GM12878 (cell line): ENCODE measurements at regions not wholly inside any gene's neighbourhood (a gene's known extent, or its start where the extent isn't known, plus 50 kb on each side); places are given as distances from the start of the nearest gene placed in this dataset.

Experiments used
- ATAC-seq: fragments of 200-7000 bp; cut with Tn5 transposase; 3 replicates; pipeline ENCODE4 v1.9.1; 2020; ENCODE audit warnings: mild to moderate bottlenecking, moderate library complexity
- BruUV-seq: library from RNA; stranded (reverse); fragments of 400-500 nt; replicated peaks from 2 replicates; lab custom pipeline; 2021; lab: Mats Ljungman, UMichigan
- CTCF ChIA-PET: fragments of 300-600 bp; sonication (Branson Sonifier 250); formaldehyde crosslinking; extraction: SDS; loops from one replicate; lab custom pipeline; 2021; ENCODE audit warnings: inconsistent platforms; lab: Yijun Ruan, JAX
- POLR2A ChIA-PET: fragments of 350-600 bp; formaldehyde crosslinking; extraction: SDS; loops from one replicate; lab custom pipeline; 2021; ENCODE audit warnings: inconsistent platforms; lab: Charles Lee
- RAD21 ChIA-PET: fragments of 300-600 bp; sonication (Branson Sonifier 250); formaldehyde crosslinking; loops from one replicate; lab custom pipeline; 2023; ENCODE audit warnings: antibody characterized with exemption; ENCODE audit not compliant: unreplicated experiment; lab: Charles Lee
- SMC1A ChIA-PET: fragments of 300-600 bp; sonication (Branson Sonifier 250); formaldehyde crosslinking; loops from one replicate; lab custom pipeline; 2023; ENCODE audit not compliant: unreplicated experiment, uncharacterized antibody; lab: Charles Lee
- DNase-seq: peaks from one replicate; pipeline ENCODE4 v3.0.0-alpha.2; 2011; ENCODE audit warnings: low read depth, low spot score
- FAIRE-seq: peaks from 3 replicates; lab custom pipeline; 2011; peaks lifted over from hg19 to GRCh38; lab: Jason Lieb, UNC
- H2AFZ ChIP-seq: 2 replicates; pipeline ENCODE4 v1.6.0; 2011; ENCODE audit warnings: low read depth, low read length, control low read depth; ENCODE audit not compliant: control insufficient read depth
- H3K27ac ChIP-seq: 2 replicates; pipeline ENCODE4 v1.5.1; 2011; ENCODE audit warnings: control low read depth; ENCODE audit not compliant: control insufficient read depth, insufficient read depth
- H3K27me3 ChIP-seq, 2 experiments: replicated peaks in 1 of 2; 2 replicates each; pipeline versions ENCODE4 v1.6.0 to v1.6.1; 2011; ENCODE audit warnings: low read length in 1 of 2; ENCODE audit not compliant: control insufficient read depth in 2 of 2, insufficient read depth in 2 of 2
- H3K36me3 ChIP-seq, 2 experiments: 2 replicates each; pipeline ENCODE4 v1.5.1; 2011; ENCODE audit warnings: low read length in 1 of 2; ENCODE audit not compliant: control insufficient read depth in 2 of 2, insufficient read depth in 2 of 2
- H3K4me1 ChIP-seq: 2 replicates; pipeline ENCODE4 v1.6.1; 2011; ENCODE audit warnings: mild to moderate bottlenecking, low read length, moderate library complexity, mixed read lengths; ENCODE audit not compliant: control insufficient read depth, insufficient read depth
- H3K4me2 ChIP-seq: 2 replicates; pipeline ENCODE4 v1.6.0; 2011; ENCODE audit warnings: control low read depth; ENCODE audit not compliant: control insufficient read depth, insufficient read depth
- H3K4me3 ChIP-seq: fragments of 200-600 bp; sonication (generic); 2 replicates; pipeline ENCODE4 v1.5.1; 2016
- H3K79me2 ChIP-seq: 2 replicates; pipeline ENCODE4 v1.6.0; 2011; ENCODE audit warnings: low read length; ENCODE audit not compliant: control insufficient read depth, insufficient read depth
- H3K9ac ChIP-seq: 2 replicates; pipeline ENCODE4 v1.8.0; 2011; ENCODE audit warnings: low read length, control low read depth, mixed read lengths; ENCODE audit not compliant: control insufficient read depth, insufficient read depth
- H3K9me3 ChIP-seq: replicated peaks from 3 replicates; pipeline ENCODE4 v1.5.1; 2011; ENCODE audit warnings: mild to moderate bottlenecking, low read length; ENCODE audit not compliant: control insufficient read depth, insufficient read depth
- H4K20me1 ChIP-seq: 2 replicates; pipeline ENCODE4 v1.6.0; 2011; ENCODE audit not compliant: control insufficient read depth, insufficient read depth
- BRCA1 ChIP-seq: IDR thresholded peaks from 2 replicates; pipeline ENCODE4 v1.6.1; 2011; ENCODE audit warnings: low read depth, low read length, improper control_type of control experiment
- CHD1 ChIP-seq: IDR thresholded peaks from 2 replicates; pipeline ENCODE4 v1.6.1; 2012; ENCODE audit warnings: low read depth, low read length, improper control_type of control experiment
- HDAC6 ChIP-seq: fragments of 200-600 bp; sonication (generic); IDR thresholded peaks from one replicate; pipeline ENCODE4 v1.8.0; 2017; ENCODE audit warnings: antibody characterized with exemption; ENCODE audit not compliant: unreplicated experiment
- MAX ChIP-seq: IDR thresholded peaks from 2 replicates; pipeline ENCODE4 v1.6.1; 2012; ENCODE audit warnings: low read depth, low read length, improper control_type of control experiment
- NR2C1 ChIP-seq: fragments of 450-650 bp; IDR thresholded peaks from 2 replicates; pipeline ENCODE4 v1.6.1; 2017; ENCODE audit warnings: antibody characterized with exemption, mild to moderate bottlenecking, moderate library complexity
- SKIL ChIP-seq: fragments of 450-650 bp; IDR thresholded peaks from 2 replicates; pipeline ENCODE4 v1.6.1; 2017; ENCODE audit warnings: mild to moderate bottlenecking, low read depth, inconsistent platforms; ENCODE audit not compliant: poor library complexity, severe bottlenecking
- SMAD5 ChIP-seq: IDR thresholded peaks from 2 replicates; pipeline ENCODE4 v1.6.1; 2016; ENCODE audit warnings: antibody characterized with exemption, low read depth
- SPI1 ChIP-seq: IDR thresholded peaks from 2 replicates; pipeline ENCODE4 v1.6.1; 2011; ENCODE audit warnings: low read depth, mild to moderate bottlenecking, low read length, moderate library complexity, borderline replicate concordance; ENCODE audit not compliant: insufficient read depth
- STAT1 ChIP-seq: fragments of 450-650 bp; conservative IDR thresholded peaks from 2 replicates; pipeline ENCODE4 v1.6.1; 2014; ENCODE audit warnings: antibody characterized with exemption, mild to moderate bottlenecking
- SUPT20H ChIP-seq: IDR thresholded peaks from 2 replicates; pipeline ENCODE4 v1.6.1; 2011; ENCODE audit warnings: low read depth, mild to moderate bottlenecking, low read length, moderate library complexity, borderline replicate concordance; ENCODE audit not compliant: control insufficient read depth
- ZNF384 ChIP-seq: IDR thresholded peaks from 2 replicates; pipeline ENCODE4 v1.6.1; 2012; ENCODE audit warnings: low read depth, mild to moderate bottlenecking, low read length, improper control_type of control experiment, borderline replicate concordance
- WGBS: methylation state at CpG from one replicate; pipeline ENCODE4 v1.1.6; 2016; ENCODE audit warnings: low lambda C conversion rate; ENCODE audit not compliant: insufficient replicate concordance, insufficient coverage; ENCODE audit errors: missing lambda C conversion rate; 5-methylcytosine and 5-hydroxymethylcytosine counted together
- in situ Hi-C: fragments of 300-500 bp; cut with MboI; formaldehyde crosslinking; loops from 9 replicates; pipeline ENCODE4 v1.14.3; 2018; ENCODE audit warnings: mixed read lengths
- intact Hi-C: fragments of 100-400 bp; cut with micrococcal nuclease; formaldehyde crosslinking; loops from one replicate; pipeline ENCODE4 v1.14.2; 2022; ENCODE audit not compliant: unreplicated experiment

DNA sequence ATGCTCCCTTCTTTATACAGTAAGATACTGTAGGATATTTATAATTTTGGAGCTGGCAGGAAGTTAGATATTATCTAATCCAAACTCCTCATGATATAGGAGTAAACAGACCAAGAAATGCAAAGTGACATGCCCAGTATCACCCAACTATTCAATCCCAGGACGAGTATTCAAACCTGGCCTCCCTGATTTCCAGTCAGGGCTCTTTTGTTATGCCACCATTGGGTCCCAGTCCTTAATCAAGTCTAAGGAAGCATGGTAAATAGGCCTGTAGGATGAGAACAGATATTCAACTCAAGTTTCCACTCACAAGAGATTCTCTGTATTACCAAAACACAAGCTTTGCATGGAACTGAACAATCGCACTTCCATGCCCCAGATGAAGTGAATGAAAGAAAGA, 484.0 kb upstream of the API5 start (continued):
- no peak for TF ChIP-seq HDAC6
- TF ChIP-seq BRCA1, result no peak
- no peak for TF ChIP-seq STAT1
- TF ChIP-seq SKIL, result no peak
- no peak for TF ChIP-seq MAX
- TF ChIP-seq, all 136 proteins: peak for 0

DNA sequence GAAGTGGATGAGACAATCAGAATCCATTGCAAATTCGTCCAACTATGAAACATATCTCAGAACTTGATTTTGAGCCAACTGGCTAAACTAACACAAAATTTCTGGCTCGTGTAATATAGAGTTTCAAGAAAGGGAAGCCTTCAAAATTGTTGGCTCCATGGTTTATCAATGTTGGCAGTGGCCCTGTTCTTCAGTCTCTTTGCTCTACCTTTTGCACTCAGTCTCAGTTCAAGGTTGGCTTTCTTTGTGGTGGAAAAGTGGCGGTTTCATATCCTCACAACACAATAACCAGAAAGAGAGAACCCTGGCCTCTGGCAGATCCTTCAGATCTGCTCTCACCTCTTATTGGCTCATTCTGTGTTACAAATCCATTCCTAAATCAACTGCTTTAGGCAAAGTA, 473.8 kb upstream of the API5 start:
- no peak for TF ChIP-seq ZNF384
- no peak for TF ChIP-seq SUPT20H
- TF ChIP-seq NR2C1, result no peak
- TF ChIP-seq STAT1, result no peak
- TF ChIP-seq SMAD5, result no peak
- TF ChIP-seq CHD1, result no peak
- TF ChIP-seq SPI1, result peak; percentile 4; the same call in 1 of the 2 replicates
- TF ChIP-seq, all 136 proteins: peak for 1
- Histone ChIP-seq H3K4me2 (no peak overlapping the region), H3K9ac (no peak overlapping the region), H2AFZ (no peak overlapping the region), H3K27ac (no peak overlapping the region), H4K20me1 (no peaks in the 10 kb centered on the region), H3K4me1 (no peaks in the 10 kb centered on the region), H3K27me3 (no peaks in the 10 kb centered on the region), H3K36me3 (no peaks in the 10 kb centered on the region), H3K79me2 (no peaks in the 10 kb centered on the region), H3K9me3 (no peaks in the 10 kb centered on the region), H3K4me3 (no peak overlapping the region)
- POLR2A ChIA-PET, result interaction anchor here (0.6 kb wide), 1 partner anchor 522 kb away, joined by 7 read pairs; no protein-coding TSS in a partner anchor
- SMC1A ChIA-PET, result interaction anchor here (2.8 to 3.8 kb wide), 2 partner anchors 10 to 20 kb away, joined by 15 to 23 read pairs; no protein-coding TSS in a partner anchor
- peak; percentile 7; the same call in 2 of the 3 replicates for ATAC-seq
- FAIRE-seq, result no peak
- RAD21 ChIA-PET, result no interaction called here
- 30% methylated on average over 3 of the region's 3 CpGs for WGBS
- in situ Hi-C loops (no loop called here), intact Hi-C loops (no loop called here)
- DNase-seq, result no peak
- CTCF ChIA-PET, result interaction anchor here (3.1 kb wide), 1 partner anchor 68 kb away, joined by 10 read pairs; no protein-coding TSS in a partner anchor
- no TSS peak for BruUV-seq
